Endothelial cell of umbilical vein (primary cell): ENCODE measurements at regions not wholly inside any gene's neighbourhood (a gene's known extent, or its start where the extent isn't known, plus 50 kb on each side); places are given as distances from the start of the nearest gene placed in this dataset.

Source experiments
- BruUV-seq: library from RNA; stranded (reverse); fragments of 400-500 nt; replicated peaks from 2 replicates; lab custom pipeline; 2021; lab: Mats Ljungman, UMichigan
- CTCF ChIA-PET: fragments of 300-600, 350-600 bp; sonication (Branson Sonifier 250); formaldehyde crosslinking; loops from one replicate; lab custom pipeline; 2021; ENCODE audit warnings: antibody characterized with exemption, inconsistent platforms; lab: Charles Lee
- POLR2A ChIA-PET: fragments of 300-600, 350-600 bp; sonication (Branson Sonifier 250); formaldehyde crosslinking; loops from one replicate; lab custom pipeline; 2021; ENCODE audit warnings: antibody characterized with exemption, inconsistent platforms; lab: Charles Lee
- DNase-seq: peaks from one replicate; pipeline ENCODE4 v3.0.0-alpha.2; 2011; ENCODE audit warnings: low read depth, low spot score
- FAIRE-seq: peaks from 2 replicates; lab custom pipeline; 2011; peaks lifted over from hg19 to GRCh38; lab: Jason Lieb, UNC
- H2AFZ ChIP-seq: 2 replicates; pipeline ENCODE4 v1.6.0; 2012; ENCODE audit warnings: low read depth, low read length, control low read depth, inconsistent platforms
- H3K27ac ChIP-seq: 2 replicates; pipeline ENCODE4 v1.5.1; 2011; ENCODE audit warnings: low read depth, mild to moderate bottlenecking, control low read depth, low read length, moderate library complexity; ENCODE audit not compliant: insufficient read depth
- H3K27me3 ChIP-seq, 2 experiments: 2 replicates each; pipeline versions ENCODE4 v1.6.0 to v1.6.1; 2011; ENCODE audit warnings: low read length in 2 of 2, mixed read lengths in 1 of 2; ENCODE audit not compliant: control insufficient read depth in 2 of 2, insufficient read depth in 2 of 2
- H3K36me3 ChIP-seq, 2 experiments: 2 replicates in 1 of 2; 3 replicates in 1 of 2; pipeline ENCODE4 v1.5.1; 2011; ENCODE audit warnings: low read length in 2 of 2, mild to moderate bottlenecking in 1 of 2, moderate library complexity in 1 of 2; ENCODE audit not compliant: control insufficient read depth in 2 of 2, insufficient read depth in 2 of 2; ENCODE audit errors: extremely low read depth in 1 of 2
- H3K4me1 ChIP-seq: 3 replicates; pipeline ENCODE4 v1.5.1; 2011; ENCODE audit warnings: mild to moderate bottlenecking, low read length; ENCODE audit not compliant: control insufficient read depth, insufficient read depth; ENCODE audit errors: extremely low read depth
- H3K4me2 ChIP-seq: 2 replicates; pipeline ENCODE4 v1.6.1; 2011; ENCODE audit warnings: low read length, control low read depth, mixed read lengths; ENCODE audit not compliant: insufficient read depth
- H3K4me3 ChIP-seq, 3 experiments: fragments of 200-600 bp in 1 of 3; sonication (generic), shearing (Covaris generic) in 1 of 3; replicated peaks in 1 of 3; 2 replicates each; pipeline ENCODE4 v1.5.1; 2011 to 2016; ENCODE audit warnings: control low read depth in 3 of 3, low read length in 3 of 3, mild to moderate bottlenecking in 2 of 3, inconsistent platforms in 1 of 3, low read depth in 1 of 3, moderate library complexity in 1 of 3; ENCODE audit not compliant: insufficient read depth in 1 of 3
- H3K79me2 ChIP-seq: 2 replicates; pipeline ENCODE4 v1.6.0; 2012; ENCODE audit warnings: low read length, inconsistent platforms; ENCODE audit not compliant: control insufficient read depth, insufficient read depth
- H3K9ac ChIP-seq: replicated peaks from 2 replicates; pipeline ENCODE3; 2011; ENCODE audit warnings: low read length, control low read depth; ENCODE audit not compliant: insufficient read depth; ENCODE audit errors: extremely low read depth
- H3K9me1 ChIP-seq: replicated peaks from 3 replicates; pipeline ENCODE4 v1.6.0; 2011; ENCODE audit warnings: mild to moderate bottlenecking, low read length; ENCODE audit not compliant: control insufficient read depth, insufficient read depth; ENCODE audit errors: extremely low read depth
- H3K9me3 ChIP-seq: replicated peaks from 2 replicates; pipeline ENCODE4 v1.5.1; 2012; ENCODE audit warnings: low read length, inconsistent platforms; ENCODE audit not compliant: control insufficient read depth, insufficient read depth
- H4K20me1 ChIP-seq: replicated peaks from 2 replicates; pipeline ENCODE3; 2011; ENCODE audit warnings: mild to moderate bottlenecking, low read length; ENCODE audit not compliant: control insufficient read depth, insufficient read depth; ENCODE audit errors: extremely low read depth
- EZH2 ChIP-seq: IDR thresholded peaks from 2 replicates; pipeline ENCODE4 v1.6.1; 2012; ENCODE audit warnings: borderline replicate concordance, low read depth, mild to moderate bottlenecking, moderate library complexity, low read length, inconsistent platforms; ENCODE audit not compliant: severe bottlenecking
- FOS ChIP-seq: IDR thresholded peaks from 2 replicates; pipeline ENCODE4 v1.6.1; 2011; ENCODE audit warnings: mild to moderate bottlenecking, low read length, moderate library complexity, borderline replicate concordance; ENCODE audit not compliant: insufficient read depth
- GATA2 ChIP-seq: IDR thresholded peaks from 2 replicates; pipeline ENCODE4 v1.7.0; 2011; ENCODE audit warnings: low read depth, mild to moderate bottlenecking, moderate library complexity, mixed read lengths, low read length; ENCODE audit not compliant: insufficient read length, insufficient read depth
- JUN ChIP-seq: IDR thresholded peaks from 2 replicates; pipeline ENCODE4 v1.6.1; 2011; ENCODE audit warnings: borderline replicate concordance, low read depth; ENCODE audit not compliant: insufficient read length, insufficient read depth
- MYC ChIP-seq: IDR thresholded peaks from one replicate; pipeline ENCODE4 v1.6.1; 2011; ENCODE audit warnings: mild to moderate bottlenecking, low read depth, low read length
- POLR2A ChIP-seq: IDR thresholded peaks from 2 replicates; pipeline ENCODE4 v1.6.1; 2012; ENCODE audit warnings: low read depth, mild to moderate bottlenecking, control low read depth, low read length
- POLR2AphosphoS5 ChIP-seq: IDR thresholded peaks from 2 replicates; pipeline ENCODE4 v1.6.1; 2012; ENCODE audit warnings: low read depth, mild to moderate bottlenecking, control low read depth, low read length, moderate library complexity; ENCODE audit not compliant: insufficient read depth
- dilution Hi-C: fragments of 300-500 bp; cut with MboI; formaldehyde crosslinking; loops from one replicate; pipeline ENCODE4 v1.15.0; 2019; ENCODE audit warnings: low sequenced_read_pairs; ENCODE audit not compliant: extremely low pct_ligation_motif_present
- intact Hi-C: fragments of 100-400 bp; cut with micrococcal nuclease; formaldehyde crosslinking; loops from one replicate; pipeline ENCODE4 v1.10.0; 2022
- TF ChIP-seq, protein P1 (sequence below), 2 donors: IDR thresholded peaks; 1 replicate in 1 of 2; 2 replicates in 1 of 2; pipeline ENCODE4 v1.5.1; 2011; ENCODE audit warnings: low read length in 2 of 2, mild to moderate bottlenecking in 2 of 2, moderate library complexity in 2 of 2, control low read depth in 1 of 2, inconsistent platforms in 1 of 2, low read depth in 1 of 2; ENCODE audit not compliant: insufficient read depth in 1 of 2; ENCODE audit errors: extremely low read depth in 1 of 2

DNA sequence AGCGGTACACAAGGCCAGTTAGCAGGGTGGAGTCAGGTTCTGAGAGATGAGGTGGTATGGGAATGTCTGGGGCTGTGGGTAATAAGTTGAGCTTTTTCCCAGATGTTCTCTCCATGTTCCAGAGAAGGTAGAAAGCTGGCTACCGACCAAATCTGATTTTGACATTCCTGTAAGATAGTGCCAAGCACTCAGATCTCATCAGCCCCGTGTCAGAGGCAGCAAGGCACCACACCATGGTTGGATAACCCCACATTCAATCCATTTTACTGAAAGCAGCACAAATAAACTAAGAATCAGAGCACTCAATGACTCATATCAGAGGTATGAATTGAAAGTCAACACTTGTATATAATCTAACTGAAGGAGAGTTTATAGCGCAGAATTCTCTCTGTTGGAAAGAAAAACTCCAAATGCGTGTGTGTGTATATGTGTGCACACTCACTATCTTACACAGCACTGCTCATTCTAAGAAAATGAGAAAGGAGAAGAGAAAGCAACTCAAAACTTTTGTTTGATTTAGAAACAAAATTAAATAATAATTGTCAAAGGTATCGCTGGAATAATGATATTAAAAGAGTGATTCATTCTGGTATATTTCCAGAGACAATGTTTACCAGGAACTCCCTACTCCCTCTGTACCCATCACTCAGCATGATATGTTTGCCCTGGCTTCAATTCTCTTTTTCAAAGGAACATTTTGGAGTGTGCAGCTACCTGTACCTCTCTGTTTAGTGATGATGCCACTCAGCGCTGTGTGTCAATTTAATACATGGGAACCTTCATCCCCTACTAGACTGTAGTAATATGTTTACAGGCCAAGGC lies 375.1 kb upstream of the ID2 start:
- Histone ChIP-seq H3K36me3 (no peaks in the 10 kb centered on the region), H3K4me2 (no peak overlapping the region), H3K27me3 (no peaks in the 10 kb centered on the region), H3K4me3 (no peak overlapping the region), H3K9me1 (no peaks in the 10 kb centered on the region), H3K9me3 (peaks cover 5% of the 10 kb centered on the region), H3K27ac (no peak overlapping the region), H3K79me2 (no peaks in the 10 kb centered on the region), H3K4me1 (no peaks in the 10 kb centered on the region), H2AFZ (no peak overlapping the region), H4K20me1 (no peaks in the 10 kb centered on the region), H3K9ac (no peak overlapping the region)
- dilution Hi-C loops, result no loop called here
- intact Hi-C loops, result no loop called here
- DNase-seq (no peak), FAIRE-seq (no peak)
- ChIA-PET CTCF (no interaction called here), POLR2A (no interaction called here)
- no peak for TF ChIP-seq POLR2AphosphoS5
- TF ChIP-seq JUN, result no peak
- no peak for TF ChIP-seq MYC
- no peak for TF ChIP-seq FOS
- TF ChIP-seq GATA2, result no peak
- TF ChIP-seq EZH2, result no peak
- TF ChIP-seq POLR2A, result no peak
- TF ChIP-seq, protein P1, sequence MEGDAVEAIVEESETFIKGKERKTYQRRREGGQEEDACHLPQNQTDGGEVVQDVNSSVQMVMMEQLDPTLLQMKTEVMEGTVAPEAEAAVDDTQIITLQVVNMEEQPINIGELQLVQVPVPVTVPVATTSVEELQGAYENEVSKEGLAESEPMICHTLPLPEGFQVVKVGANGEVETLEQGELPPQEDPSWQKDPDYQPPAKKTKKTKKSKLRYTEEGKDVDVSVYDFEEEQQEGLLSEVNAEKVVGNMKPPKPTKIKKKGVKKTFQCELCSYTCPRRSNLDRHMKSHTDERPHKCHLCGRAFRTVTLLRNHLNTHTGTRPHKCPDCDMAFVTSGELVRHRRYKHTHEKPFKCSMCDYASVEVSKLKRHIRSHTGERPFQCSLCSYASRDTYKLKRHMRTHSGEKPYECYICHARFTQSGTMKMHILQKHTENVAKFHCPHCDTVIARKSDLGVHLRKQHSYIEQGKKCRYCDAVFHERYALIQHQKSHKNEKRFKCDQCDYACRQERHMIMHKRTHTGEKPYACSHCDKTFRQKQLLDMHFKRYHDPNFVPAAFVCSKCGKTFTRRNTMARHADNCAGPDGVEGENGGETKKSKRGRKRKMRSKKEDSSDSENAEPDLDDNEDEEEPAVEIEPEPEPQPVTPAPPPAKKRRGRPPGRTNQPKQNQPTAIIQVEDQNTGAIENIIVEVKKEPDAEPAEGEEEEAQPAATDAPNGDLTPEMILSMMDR (IDR thresholded peaks at IDR 0.05; ENCODE audit: extremely low read depth in 1 of 2, insufficient read depth in 1 of 2, low read depth in 1 of 2, low read length in 2 of 2), result no peak
- BruUV-seq, result no TSS peak
